Stomach (tissue), 8 donors: ENCODE measurements at regions not wholly inside any gene's neighbourhood (a gene's known extent, or its start where the extent isn't known, plus 50 kb on each side); places are given as distances from the start of the nearest gene placed in this dataset.

Experiments used
- DNase-seq, 2 donors: peaks; one replicate each; pipeline versions ENCODE4 v3.0.0 to v3.0.0-alpha.2; 2013 to 2019
- H3K27ac ChIP-seq, 5 donors: fragments of 200-600 bp in 4 of 5; sonication (generic) in 4 of 5; one replicate each; pipeline ENCODE4 v1.5.1; 2013 to 2019; ENCODE audit warnings: mild to moderate bottlenecking in 1 of 5, moderate library complexity in 1 of 5
- H3K27me3 ChIP-seq, 3 donors: fragments of 200-600 bp; sonication (generic); one replicate each; pipeline ENCODE4 v1.5.1; 2017 to 2019; ENCODE audit warnings: mixed run types in 1 of 3
- H3K36me3 ChIP-seq, 4 donors: fragments of 200-600 bp; sonication (generic); 1 replicate in 3 of 4; 2 replicates in 1 of 4; pipeline ENCODE4 v1.5.1; 2016 to 2019
- H3K4me1 ChIP-seq, 4 donors: fragments of 200-600 bp; sonication (generic); one replicate each; pipeline ENCODE4 v1.5.1; 2016 to 2019
- H3K4me3 ChIP-seq, 4 donors: fragments of 200-600 bp; sonication (generic) in 3 of 4; one replicate each; pipeline ENCODE4 v1.5.1; 2016 to 2019; ENCODE audit warnings: mild to moderate bottlenecking in 1 of 4
- H3K9me3 ChIP-seq, 4 donors: fragments of 200-600 bp; sonication (generic); one replicate each; pipeline ENCODE4 v1.5.1; 2016 to 2019
- CTCF ChIP-seq, 7 experiments: fragments of 450-650 bp in 4 of 7; fragments of 200-600 bp in 3 of 7; sonication (generic) in 3 of 7; IDR thresholded peaks; one replicate each; pipeline ENCODE4 v1.5.1; 2016 to 2019; ENCODE audit warnings: antibody characterized with exemption in 7 of 7, control low read depth in 2 of 7, mild to moderate bottlenecking in 1 of 7
- EP300 ChIP-seq: sonication (generic); formaldehyde crosslinking; IDR thresholded peaks from one replicate; pipeline ENCODE4 v1.6.1; 2017; ENCODE audit warnings: antibody characterized with exemption
- POLR2A ChIP-seq, 4 donors: fragments of 450-650 bp; IDR thresholded peaks; one replicate each; pipeline ENCODE4 v1.6.1; 2016; ENCODE audit warnings: antibody characterized with exemption in 4 of 4, control low read depth in 2 of 4, mild to moderate bottlenecking in 1 of 4, moderate library complexity in 1 of 4
- POLR2AphosphoS5 ChIP-seq, 3 donors: sonication (generic); formaldehyde crosslinking; IDR thresholded peaks; one replicate each; pipeline ENCODE4 v1.6.1; 2016; ENCODE audit warnings: antibody characterized with exemption in 3 of 3
- WGBS, 5 donors: extraction: QIAGEN DNeasy Blood & Tissue Kit in 3 of 5; methylation state at CpG; one replicate each; pipeline versions ENCODE4 v1.1.5 to v1.1.7; 2013 to 2018; 5-methylcytosine and 5-hydroxymethylcytosine counted together
- intact Hi-C: fragments of 100-400 bp; cut with DNase I; formaldehyde crosslinking; loops from one replicate; pipeline ENCODE4 v1.15.1; 2023; ENCODE audit warnings: low total_unique reads
- donor health status: healthy with polysubstance abuse.
- donor health status: Bipolar disorder and iron deficiency.
- donor health status: healthy.

DNA sequence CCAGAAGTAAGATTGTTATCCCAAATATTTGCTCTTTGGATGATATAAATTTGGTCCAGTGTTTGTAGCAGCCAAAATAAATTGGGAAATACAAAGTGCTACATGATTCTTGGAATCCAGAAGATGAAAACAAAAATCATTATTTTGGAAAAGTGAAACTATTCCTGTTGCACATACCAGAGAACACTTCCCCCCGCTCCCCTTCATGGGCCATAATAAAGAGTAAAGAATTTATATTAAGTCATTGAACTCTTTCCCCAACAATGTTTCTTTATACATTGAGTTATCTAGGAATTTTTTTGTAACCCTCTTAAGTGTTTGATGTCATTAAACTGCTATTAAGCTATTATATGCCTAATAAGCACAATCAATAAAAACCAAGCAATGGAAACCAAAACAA, 490.4 kb upstream of the HS3ST5 start:
- peak in 1 of 2 donors; percentile 7 for DNase-seq
- intact Hi-C loops = no loop called here
- Histone ChIP-seq H3K27me3 (no peaks in the 10 kb centered on the region), H3K9me3 (no peaks in the 10 kb centered on the region), H3K27ac (no peak overlapping the region), H3K4me1 (no peaks in the 10 kb centered on the region), H3K36me3 (no peaks in the 10 kb centered on the region), H3K4me3 (no peak overlapping the region)
- WGBS, 5 donors = 82 to 97% (median 84%) methylated on average over 1 of the region's 1 CpG
- TF ChIP-seq POLR2A (IDR thresholded peaks at IDR 0.05) (no peak), CTCF (IDR thresholded peaks at IDR 0.05) (no peak), POLR2AphosphoS5 (IDR thresholded peaks at IDR 0.05) (no peak), EP300 (no peak)

GRCh38 chr6:114830515-114830914, 487.7 kb upstream of the HS3ST5 start:
- TF ChIP-seq POLR2AphosphoS5 (IDR thresholded peaks at IDR 0.05) (no peak), POLR2A (IDR thresholded peaks at IDR 0.05) (no peak), CTCF (IDR thresholded peaks at IDR 0.05) (no peak), EP300 (no peak)
- Histone ChIP-seq H3K4me3 (no peak overlapping the region), H3K9me3 (no peaks in the 10 kb centered on the region), H3K4me1 (no peaks in the 10 kb centered on the region), H3K27me3 (no peaks in the 10 kb centered on the region), H3K36me3 (no peaks in the 10 kb centered on the region), H3K27ac (no peak overlapping the region)
- no peak for DNase-seq
- intact Hi-C loops = no loop called here
- 33 to 52% (median 43%) methylated on average over 1 of the region's 1 CpG for WGBS, 5 donors

- Histone ChIP-seq H3K36me3 (no peaks in the 10 kb centered on the region), H3K27me3 (no peaks in the 10 kb centered on the region), H3K4me3 (no peak overlapping the region), H3K27ac (no peak overlapping the region), H3K4me1 (no peaks in the 10 kb centered on the region), H3K9me3 (no peaks in the 10 kb centered on the region)
- no peak for DNase-seq
- 65 to 78% (median 74%) methylated on average over 1 of the region's 1 CpG for WGBS, 5 donors
- intact Hi-C loops = no loop called here
- TF ChIP-seq CTCF (IDR thresholded peaks at IDR 0.05) = no peak
- TF ChIP-seq POLR2A (IDR thresholded peaks at IDR 0.05) = no peak
- TF ChIP-seq EP300 = no peak
- no peak for TF ChIP-seq POLR2AphosphoS5 (IDR thresholded peaks at IDR 0.05)
These were observed 484.3 kb upstream of the HS3ST5 start for GRCh38 chr6:114827135-114827534.

DNA sequence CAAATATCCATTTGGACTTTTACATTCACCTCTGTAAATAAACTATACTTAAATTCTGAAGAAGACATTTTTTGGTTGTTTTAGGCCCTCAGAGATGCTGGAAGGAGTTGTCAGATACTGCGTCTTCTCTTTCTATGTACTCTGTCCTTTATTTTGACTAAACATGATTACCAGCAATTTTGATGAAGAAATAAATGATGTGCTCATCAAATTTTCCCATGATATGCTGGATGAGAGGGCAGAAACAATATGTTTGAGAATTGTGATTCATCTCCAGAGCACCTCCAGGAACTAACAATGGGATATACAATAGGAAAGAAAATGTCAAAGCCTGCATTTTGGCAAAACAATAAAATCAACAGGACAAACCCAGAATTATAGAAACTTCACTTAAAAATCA, 481.6 kb upstream of the HS3ST5 start:
- no peak for TF ChIP-seq POLR2A (IDR thresholded peaks at IDR 0.05)
- no peak for TF ChIP-seq CTCF (IDR thresholded peaks at IDR 0.05)
- no peak for TF ChIP-seq EP300
- no peak for TF ChIP-seq POLR2AphosphoS5 (IDR thresholded peaks at IDR 0.05)
- no peak overlapping the region for H3K4me3 ChIP-seq
- no peak for DNase-seq
- H3K27ac ChIP-seq = no peak overlapping the region
- H3K27me3 ChIP-seq = no peaks in the 10 kb centered on the region
- WGBS, 5 donors = 92 to 100% (median 96%) methylated on average over 1 of the region's 1 CpG
- H3K36me3 ChIP-seq = no peaks in the 10 kb centered on the region
- H3K9me3 ChIP-seq = no peaks in the 10 kb centered on the region
- H3K4me1 ChIP-seq = no peaks in the 10 kb centered on the region
- intact Hi-C loops = no loop called here
